Stimulated activated CD4-positive, alpha-beta T cell treated with anti-CD3 and anti-CD28 coated beads, Interleukin-1b, Interleukin-23, amount 100 ng/mL, for 4 hours (primary cell): ENCODE measurements at regions not wholly inside any gene's neighbourhood (a gene's known extent, or its start where the extent isn't known, plus 50 kb on each side); places are given as distances from the start of the nearest gene placed in this dataset.
"Not testable (repeated sequence)": the region's sequence is repeated elsewhere in the genome, so short reads cannot be mapped to it uniquely, and the experiment has no call there.

Source experiments
- DNase-seq, 2 donors: peaks; one replicate each; pipeline ENCODE4 v3.0.0-alpha.2; 2020; ENCODE audit warnings: low read depth in 2 of 2

DNA sequence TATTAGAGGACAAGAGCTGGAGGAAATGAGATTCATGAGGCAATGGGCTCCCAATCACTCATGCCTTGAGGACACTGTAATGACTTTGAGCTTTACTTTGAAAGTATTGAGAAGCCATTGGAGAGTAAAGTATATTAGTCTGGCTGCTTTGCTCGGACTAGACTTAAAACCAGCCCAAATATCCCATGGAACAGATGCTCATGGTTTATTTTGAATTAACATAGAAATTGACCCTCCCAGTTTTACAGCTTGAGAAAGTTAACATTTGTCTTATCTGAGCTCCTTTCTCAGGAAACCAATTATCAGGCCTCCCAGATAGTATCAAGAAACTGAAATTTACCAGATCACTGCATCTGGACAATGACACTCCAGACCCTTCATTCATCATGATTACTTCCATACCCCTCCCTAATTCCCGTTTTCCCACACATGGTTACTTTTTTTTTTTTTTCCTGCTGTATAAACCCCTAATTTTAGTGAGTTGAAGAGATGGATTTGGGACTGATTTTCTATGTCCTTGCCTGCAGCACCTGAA, 270.8 kb upstream of the SMIM30 start:
- no peak for DNase-seq

DNA sequence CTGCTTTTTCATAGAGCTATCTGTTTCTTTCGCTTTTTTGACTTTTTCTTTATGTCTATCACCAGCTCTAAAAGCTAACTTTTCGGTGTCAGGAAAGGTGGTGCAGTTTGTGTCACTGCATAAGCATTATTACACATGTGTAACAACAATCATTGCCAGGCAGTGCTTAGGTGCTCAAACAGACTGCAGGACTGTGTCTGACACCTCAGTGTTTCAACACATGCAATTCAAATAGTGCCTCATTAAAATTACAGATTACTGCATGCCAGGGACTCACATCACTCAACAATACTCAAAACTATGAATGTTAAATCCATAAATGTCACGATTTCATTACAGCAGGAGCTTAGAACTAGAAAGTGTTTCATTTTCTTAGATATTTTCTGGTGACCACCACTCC, 265.3 kb upstream of the SMIM30 start:
- no peak for DNase-seq

DNA sequence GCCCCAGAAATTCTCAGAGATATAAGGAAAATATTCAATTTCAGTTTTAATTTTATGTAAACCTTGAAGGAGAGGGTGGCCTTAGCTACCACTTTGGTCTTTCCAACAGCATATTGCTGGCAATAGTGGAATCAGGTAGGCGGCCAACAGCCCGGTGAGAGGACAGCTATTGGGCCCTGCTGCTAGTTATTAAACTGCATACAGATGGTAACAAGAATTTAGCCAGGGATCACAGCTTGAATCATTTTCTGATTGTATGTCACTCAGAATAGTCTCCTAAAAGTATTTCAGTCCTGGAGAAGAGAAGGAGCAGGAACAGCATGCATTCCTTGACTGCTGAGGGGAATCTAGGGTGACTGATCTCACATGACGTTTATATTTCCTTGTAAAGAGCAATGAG, 261.4 kb upstream of the SMIM30 start:
- DNase-seq, result no peak

DNA sequence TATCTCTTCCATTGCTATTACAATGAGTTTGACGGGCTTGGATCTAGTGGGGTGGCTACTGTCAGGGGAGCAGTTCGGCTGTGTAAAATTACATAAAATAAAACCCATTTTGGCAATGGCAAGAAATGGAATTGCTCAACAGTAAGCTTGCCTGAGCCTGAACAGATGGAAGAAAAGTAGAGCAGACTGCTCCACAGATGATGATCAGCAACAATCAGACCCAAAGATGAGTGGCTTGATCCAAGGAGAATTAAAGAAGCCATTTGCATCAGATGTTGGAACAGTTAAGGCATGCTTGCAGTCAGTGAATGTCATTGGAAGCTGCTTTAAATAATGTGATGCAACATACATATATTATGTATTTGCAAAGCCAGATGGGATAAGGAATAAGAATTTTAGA, 256.6 kb upstream of the SMIM30 start:
- DNase-seq, result no peak

DNA sequence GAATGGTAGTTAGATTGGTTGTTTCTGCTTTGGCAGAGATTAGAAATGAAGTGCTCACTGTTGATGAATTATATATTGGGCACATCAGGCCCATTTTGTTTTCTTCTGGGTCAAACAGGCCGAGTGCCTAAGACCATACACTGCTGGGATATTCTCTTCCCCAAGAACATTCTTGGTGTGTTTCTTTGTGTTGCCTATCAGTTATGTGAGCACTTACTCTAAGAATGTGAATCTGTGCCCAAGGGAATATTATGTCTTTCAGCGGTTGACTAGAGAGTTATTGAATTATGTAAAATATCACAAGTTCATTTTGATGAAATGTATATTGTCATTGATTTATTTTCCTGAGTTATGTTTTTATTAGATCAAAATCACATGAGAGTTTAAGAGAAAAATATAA, 255.5 kb upstream of the SMIM30 start:
- no peak for DNase-seq

DNA sequence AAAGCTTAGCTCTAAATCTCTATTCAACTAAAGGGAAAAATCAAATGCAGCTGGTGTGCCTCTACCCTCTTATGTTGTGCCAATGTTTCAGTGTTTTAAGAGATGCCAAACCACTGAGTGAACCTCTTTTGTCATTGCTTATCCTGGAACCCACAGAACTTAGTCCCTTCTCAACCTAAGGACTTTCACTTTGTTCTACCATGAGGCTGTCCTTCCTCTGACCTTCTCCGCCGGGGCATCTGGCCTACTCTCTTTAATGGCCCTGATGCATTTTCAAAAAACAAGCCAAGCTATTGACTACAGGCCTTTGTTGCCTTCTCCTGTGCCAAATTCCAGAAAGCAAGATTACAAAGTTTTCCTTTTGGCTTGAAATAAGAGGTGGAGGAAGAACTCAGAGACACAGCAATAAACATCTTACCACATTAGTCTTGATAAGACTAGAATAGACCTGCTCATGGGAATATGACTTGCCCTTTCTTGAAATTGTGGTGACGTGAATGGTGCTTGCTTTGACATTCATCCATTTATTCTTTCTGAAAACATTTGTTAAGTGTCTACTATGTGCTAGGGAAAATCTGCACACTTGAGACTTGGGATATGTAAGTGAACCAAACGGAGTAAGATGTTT, 253.2 kb upstream of the SMIM30 start:
- no peak for DNase-seq

DNA sequence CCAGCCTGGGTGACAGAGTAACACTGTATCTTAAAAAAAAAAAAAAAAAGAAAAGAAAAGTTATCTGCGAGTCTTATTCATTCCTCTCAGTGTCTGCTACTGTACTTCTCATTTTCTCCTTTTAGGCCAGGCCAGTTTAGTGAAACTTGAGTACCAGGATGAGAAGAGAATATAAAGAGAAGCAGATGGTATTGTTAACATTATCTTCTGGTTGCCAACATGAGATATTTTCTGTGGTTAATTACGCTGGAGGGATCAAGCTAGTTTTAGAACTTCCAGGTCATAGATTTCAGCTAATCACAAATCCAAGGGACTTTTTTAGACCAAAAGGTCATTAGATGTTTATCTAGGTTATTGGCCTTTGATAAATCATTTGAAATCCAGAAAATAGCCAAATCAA, 252.6 kb upstream of the SMIM30 start:
- no peak for DNase-seq

DNA sequence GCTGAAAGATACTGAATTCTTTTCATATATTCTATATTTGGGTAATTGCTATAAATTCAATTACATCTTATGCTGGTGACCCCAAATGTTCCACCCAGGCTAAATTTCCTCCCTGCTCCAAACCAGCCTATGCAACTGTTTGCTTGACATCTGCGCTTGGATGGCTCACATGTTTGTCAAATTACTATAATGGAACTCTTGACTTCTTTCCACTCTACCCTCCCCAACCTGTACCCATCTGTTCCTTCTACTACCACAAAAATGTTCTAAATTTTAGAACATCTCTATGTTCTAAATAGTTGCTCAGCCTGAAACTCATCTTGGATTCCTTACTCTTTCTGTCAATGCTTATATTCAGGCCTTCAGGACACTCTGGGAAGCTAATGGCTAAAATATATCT, 249.9 kb upstream of the SMIM30 start:
- no peak for DNase-seq

DNA sequence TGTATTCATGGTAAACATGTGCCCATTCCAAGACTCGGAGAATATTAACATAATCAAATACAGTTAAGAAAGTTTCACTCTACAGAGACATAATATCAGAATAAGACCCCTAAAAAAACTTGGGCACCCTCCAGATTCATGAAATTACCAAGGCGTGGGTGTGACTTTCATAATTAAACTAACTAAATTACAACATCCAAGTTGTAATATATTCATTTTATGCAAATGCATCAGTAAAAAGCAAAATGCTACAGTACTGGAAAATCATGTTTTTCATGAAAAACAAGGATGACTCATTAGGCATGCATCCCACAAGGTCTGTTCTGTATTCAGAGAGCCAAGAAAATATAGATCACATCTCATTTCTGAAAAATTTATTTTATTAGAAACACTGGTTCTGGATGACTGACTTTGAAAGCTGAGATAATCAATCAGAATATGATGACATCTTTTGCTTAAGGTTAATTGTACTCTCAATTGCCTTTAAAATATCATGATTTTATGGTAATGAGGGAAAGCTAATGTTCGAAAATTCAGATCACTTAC, 248.8 kb upstream of the SMIM30 start:
- DNase-seq, result no peak

DNA sequence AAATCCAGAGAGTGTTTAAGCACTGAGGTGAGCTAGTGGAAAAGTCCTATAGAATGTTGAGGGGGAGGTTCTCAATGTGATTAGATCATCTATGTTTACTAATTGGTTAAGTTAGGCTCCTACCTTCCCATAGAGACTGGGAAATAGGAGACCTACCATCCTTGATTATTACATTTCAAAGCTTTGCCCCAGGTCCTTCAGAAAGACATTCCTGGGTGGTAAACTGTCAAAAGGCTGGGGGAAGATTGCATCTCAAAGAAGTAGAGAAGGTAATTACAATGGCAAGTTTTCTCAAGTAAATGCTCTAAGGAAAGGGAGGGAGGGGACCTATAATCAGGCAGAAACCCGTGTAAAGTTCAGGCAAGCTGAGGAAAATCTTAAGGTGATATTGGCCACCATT, 247.8 kb upstream of the SMIM30 start:
- DNase-seq, result no peak

DNA sequence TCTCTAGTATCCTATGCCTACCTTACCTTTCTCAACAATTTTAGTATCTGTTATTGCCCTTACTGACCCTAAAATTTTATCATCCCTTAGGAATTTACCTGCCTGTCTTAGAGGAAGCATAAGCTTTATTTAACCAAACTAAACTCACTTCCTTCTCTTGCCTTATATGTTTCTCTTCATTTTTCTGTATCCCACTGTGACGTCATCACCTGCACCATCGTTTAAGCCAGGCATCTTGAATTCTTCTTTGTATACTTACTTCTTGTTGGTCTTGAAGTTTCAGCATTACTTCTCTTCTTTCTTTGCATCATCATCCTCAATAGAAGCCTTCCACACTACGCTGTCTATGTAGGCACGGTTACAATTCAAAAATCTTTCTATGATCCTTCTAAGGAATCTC, 231.0 kb upstream of the SMIM30 start:
- no peak for DNase-seq

DNA sequence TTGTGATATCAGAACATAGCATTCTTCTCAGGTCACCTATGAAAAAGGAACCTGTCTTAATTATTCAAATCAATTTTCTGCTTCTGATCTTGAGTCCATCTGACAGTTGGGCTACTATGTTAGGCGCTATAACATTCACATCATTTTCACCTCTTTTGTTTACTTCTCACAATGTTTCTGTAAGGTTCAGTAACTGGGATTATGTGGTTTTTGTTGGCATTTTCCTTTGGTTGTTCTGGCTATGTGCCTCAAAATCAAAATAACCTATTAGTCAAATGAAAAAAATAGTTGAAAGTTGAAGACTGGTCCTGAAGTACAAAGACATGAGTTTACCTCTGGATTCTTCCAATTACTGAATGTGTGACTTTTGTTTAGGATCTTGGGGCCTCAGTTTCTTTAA, 221.3 kb upstream of the SMIM30 start:
- no peak for DNase-seq

DNA sequence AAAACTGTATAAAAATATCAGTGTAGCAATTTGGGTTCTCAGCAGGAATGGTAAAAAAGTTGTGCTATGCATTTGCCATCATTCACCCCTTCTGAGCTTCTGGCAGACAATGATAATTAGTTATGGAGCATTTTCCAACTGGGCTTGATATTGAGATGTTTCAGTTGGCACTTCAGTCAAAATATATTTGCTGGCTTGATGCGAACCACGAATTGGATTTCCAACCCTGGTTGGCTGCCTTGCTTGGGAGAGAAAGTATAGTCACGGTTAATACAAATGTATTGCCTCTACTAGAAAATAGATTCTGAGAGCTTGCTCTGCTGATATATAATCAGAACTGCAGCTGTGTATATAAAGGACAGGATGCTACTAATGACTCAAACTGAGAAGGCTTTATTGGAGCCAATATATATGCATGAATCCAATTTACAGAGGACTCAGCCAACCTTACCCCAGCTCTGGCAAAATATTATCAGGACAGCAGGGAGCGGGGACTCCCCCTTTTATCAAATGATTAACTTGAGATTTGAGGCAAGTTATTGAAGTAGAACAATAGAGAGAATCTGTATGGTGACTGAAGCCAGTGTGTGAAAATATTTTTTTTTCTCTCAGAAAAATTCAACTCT, 219.8 kb upstream of the SMIM30 start:
- no peak for DNase-seq

DNA sequence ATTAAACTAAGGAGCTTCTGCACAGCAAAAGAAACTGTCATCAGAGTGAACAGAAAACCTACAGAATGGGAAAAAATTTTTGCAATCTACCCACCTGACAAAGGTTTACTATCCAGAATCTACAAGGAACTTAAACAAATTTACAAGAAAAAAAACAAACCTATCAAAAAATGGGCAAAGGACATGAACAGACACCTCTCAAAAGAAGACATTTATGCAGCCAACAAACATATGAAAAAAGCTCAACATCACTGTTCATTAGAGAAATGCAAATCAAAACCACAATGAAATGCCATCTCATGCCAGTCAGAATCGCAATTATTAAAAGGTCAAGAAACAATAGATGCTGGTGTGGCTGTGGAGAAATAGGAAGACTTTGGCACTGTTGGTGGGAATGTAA, 218.5 kb upstream of the SMIM30 start:
- not testable (repeated sequence) for DNase-seq

DNA sequence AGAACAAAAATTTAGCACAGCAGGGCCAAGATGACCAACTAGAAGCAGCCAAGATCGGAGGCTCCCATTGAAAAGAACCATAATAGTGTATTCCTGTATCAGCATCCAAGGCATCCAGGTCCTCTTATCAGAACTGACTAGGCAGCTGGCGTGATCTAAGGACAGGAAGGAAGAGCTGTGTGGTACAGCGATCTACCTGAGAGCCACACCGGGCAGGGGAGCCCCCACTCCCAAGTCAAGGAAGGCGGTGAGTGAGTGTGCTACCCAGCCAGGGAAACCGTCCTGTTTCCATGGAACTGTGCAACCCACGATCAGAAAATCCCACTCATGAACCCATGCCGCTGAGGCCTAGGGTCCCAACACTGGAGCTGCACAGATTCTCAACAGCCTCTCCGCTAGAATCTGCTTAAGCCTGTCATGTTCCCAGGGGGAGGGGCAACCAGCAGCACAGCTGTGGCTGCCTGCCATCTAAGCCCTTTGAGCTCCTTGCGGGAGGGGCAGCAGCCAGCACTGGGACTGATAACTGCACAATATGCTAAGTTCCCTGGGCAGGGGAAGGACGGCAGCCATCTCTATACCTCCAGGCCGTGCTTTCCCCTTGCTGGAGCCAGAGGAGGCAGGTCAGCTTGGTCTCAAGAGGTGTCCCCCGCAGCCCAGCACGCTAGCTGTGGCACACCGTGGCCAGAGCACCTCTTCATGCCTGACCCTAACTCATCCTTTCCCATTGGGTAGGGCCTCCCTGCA, 213.0 kb upstream of the SMIM30 start:
- no peak for DNase-seq

DNA sequence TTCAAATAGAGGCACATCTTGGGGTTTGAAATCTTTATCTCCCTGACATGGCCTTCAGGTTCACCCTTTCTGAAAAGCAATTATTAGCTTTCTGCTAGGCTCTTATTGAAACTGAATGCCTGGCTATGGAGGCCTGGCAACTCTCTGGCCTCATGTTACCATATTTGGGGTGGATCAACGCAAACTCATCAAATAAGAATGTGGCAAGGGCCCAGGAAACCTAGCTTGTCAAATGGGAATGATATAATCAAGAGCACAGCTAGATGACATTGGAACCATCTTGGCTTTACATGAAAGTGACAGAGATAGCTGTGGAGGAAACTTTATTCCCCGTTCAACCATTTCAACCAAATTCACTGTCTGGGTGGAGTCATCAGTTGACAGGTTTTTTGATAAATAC, 202.8 kb upstream of the SMIM30 start:
- DNase-seq, result no peak

DNA sequence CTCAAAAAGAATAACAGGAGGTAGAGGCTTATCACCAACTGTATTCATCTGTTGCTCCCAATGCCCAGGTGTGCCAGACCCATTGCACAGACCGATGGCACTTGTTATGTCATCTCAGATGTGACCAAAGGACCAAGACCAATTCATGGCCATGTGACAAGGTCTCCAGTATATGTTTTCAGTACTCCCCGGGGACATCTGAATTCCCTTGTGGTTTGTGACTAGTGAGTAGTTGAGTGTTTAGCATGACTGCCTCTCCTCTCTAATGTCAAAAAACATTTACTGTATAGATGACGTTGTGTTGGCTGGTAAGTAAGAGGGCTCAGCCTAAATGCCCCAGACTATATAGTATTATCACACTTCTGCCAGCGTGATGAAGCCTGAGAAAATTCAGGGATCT, 202.1 kb upstream of the SMIM30 start:
- no peak for DNase-seq

DNA sequence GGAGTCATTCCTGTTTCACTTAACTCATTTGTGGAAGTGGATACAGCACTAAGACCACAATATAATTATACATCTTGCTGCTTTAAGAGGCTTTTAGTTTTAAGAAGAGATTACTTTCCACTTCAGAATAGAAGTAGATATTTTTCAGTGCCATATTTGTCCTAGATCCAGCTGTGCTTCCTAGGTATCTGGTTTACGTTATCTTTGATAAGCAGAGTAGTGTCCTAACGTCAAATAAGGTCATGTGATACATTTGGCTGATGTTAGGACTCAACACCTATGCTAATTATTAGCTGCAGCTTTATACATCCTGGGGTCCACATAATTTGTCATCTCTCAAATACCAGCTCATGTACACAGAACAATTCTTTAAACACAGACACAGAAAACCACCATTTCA, 196.2 kb upstream of the SMIM30 start:
- DNase-seq, result no peak

DNA sequence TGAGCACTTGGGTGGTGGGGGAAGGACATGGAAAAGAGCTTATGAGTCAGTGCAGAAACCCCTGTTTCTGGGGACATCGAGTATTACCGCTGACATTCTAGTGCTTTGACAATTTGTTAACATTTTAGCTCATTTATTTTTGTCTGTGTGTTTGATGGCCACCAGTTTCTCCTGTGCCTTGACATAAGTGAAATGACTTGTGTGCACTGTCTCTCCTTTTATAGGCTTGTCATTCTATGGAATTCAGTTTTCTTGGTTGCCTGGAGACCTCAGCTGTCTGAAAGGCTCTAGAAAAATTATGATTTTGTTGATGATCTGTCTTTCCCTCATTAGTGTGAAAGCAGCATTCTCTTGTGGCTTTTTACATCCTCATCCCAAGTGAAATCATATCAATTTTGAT, 190.0 kb upstream of the SMIM30 start:
- DNase-seq, result no peak

DNA sequence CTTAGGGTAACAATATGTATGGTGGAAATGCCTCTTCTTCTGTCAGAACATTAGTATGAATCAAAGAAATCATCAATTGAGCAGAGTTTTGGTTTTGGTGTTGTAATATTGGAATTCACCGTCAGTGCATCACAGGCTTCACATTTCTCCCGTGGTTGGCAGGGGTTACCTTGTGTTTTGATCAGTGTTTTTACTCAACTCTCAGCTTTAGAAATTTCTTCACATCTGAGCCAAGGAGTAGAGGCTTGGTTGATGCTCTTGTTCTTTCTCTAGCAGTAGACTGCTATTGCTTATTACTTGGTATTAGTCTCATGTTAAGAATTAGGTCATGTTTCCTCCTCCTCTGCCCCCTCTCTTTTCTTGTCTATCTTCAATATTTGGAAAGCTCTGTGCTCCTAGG, 188.8 kb upstream of the SMIM30 start:
- no peak for DNase-seq

DNA sequence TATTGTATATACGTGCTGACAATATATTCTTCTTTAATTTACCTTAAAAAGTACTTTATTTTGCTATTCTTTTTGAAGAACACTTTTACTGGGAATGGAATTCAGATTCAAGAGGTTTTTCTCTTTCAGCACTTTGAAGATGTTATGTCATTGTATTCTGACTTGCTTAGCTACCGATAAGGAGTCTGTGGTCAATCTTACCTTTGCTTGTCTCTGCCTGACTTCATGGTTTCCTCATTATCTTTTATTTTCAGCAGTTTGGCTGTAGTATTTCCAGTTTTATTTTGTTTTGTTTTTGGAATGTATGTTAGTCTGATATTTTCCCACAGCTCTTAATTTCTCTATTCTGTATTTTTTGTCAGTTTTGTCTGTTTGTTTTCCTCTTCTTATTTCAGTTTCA, 187.9 kb upstream of the SMIM30 start:
- no peak for DNase-seq

DNA sequence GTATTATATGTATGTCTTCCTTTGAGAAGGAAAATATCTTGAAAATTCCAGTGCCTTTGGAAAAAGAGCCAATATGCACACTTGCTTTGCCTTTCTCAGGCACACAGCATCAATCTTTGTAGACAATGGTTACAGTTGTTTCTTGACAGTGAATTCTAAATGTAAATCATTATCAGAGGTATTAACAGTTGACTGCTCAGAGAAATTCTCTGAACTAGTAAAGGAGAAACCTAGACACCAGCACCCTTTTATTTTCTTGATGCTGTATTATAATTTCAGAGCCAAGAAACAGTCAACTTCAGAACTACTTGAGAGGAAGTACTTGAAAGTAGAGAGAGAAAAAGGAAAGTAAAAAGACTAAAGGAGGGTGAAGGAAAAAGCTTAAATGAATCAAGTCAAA, 185.8 kb upstream of the SMIM30 start:
- DNase-seq, result no peak

DNA sequence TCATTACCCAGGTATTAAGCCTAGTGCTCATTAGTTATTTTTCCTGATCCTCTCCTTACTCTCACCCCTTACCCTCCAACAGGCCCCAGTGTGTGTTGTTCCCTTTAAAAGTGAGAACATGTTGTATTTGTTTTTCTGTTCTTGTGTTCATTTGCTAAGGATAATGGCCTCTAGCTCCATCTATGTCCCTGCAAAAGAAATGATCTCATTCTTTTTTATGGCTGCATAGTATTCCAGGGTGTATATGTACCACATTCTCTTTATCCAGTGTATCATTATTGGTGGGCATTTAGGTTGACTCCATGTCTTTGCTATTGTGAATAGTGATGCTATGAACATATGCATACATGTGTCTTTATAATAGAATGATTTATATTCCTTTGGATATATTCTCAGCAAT, 185.0 kb upstream of the SMIM30 start:
- not testable (repeated sequence) for DNase-seq
